GM20000 (cell line): ENCODE measurements at regions not wholly inside any gene's neighbourhood (a gene's known extent, or its start where the extent isn't known, plus 50 kb on each side); places are given as distances from the start of the nearest gene placed in this dataset.
"Not testable (repeated sequence)": the region's sequence is repeated elsewhere in the genome, so short reads cannot be mapped to it uniquely, and the experiment has no call there.

Source experiments
- DNase-seq: peaks from one replicate; pipeline ENCODE4 v3.0.0; 2012; ENCODE audit warnings: low spot score
- TF ChIP-seq, protein P1 (sequence below): IDR thresholded peaks from 2 replicates; pipeline ENCODE4 v1.5.1; 2012; ENCODE audit warnings: mild to moderate bottlenecking, control low read depth; ENCODE audit errors: extremely low read depth, missing control alignments

DNA sequence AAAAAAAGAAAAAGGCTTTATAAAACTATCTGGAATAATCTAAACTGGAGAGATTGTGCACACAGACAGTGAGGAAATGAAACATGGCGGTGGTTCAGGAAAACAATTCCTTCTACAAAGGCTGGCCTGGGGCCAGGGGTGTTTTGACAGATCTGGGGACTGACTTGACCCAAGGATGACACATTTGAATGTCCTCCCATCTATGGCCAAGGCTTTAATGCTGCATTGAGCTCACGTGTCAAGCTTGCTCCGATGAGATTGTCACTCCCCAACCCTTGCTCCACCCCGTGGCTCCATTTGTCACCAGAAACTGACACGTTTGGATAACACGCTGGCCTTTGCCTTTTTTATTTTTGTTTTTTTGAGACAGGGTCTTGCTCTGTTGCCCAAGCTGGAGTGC is 156.1 kb downstream of the ZFP64 start:
- DNase-seq, result no peak
- TF ChIP-seq, protein P1, sequence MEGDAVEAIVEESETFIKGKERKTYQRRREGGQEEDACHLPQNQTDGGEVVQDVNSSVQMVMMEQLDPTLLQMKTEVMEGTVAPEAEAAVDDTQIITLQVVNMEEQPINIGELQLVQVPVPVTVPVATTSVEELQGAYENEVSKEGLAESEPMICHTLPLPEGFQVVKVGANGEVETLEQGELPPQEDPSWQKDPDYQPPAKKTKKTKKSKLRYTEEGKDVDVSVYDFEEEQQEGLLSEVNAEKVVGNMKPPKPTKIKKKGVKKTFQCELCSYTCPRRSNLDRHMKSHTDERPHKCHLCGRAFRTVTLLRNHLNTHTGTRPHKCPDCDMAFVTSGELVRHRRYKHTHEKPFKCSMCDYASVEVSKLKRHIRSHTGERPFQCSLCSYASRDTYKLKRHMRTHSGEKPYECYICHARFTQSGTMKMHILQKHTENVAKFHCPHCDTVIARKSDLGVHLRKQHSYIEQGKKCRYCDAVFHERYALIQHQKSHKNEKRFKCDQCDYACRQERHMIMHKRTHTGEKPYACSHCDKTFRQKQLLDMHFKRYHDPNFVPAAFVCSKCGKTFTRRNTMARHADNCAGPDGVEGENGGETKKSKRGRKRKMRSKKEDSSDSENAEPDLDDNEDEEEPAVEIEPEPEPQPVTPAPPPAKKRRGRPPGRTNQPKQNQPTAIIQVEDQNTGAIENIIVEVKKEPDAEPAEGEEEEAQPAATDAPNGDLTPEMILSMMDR, result no peak

DNA sequence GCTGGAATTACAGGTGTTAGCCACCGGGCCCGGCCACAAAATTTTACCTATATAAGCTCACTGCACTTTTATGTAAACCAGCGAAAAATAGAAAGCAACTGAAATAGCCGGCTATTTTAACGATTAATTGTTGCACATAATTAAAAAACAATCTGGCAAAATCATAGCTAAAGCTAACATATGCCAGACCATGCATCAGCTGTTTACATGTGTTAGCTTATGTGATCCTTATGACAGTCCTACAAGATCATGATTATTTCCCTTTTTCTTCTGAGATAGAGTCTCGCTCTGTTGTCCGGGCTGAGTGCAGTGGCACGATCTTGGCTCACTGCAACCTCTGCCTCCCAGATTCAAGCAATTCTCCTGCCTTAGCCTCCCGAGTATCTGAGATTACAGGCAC is 157.0 kb downstream of the ZFP64 start:
- DNase-seq, result no peak
- TF ChIP-seq, protein P1, result no peak

DNA sequence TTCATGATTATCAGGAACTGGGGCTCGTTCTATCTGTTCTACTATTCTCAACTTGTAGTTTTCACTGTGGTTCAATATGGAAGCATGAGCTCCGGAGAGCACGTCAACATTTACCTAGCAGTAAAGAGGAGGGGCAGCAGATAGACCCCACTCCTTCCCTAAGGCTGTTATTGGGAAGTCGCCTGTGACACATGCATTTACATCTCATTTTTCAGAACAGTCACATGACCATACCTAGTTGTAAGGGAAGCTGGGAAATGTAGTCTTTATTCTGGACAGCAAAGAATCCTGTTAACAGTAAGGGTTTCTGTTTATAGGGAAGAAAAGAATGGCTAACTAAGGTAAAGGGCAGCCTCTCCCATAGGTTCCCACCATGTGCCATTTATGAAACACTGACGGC is 158.3 kb downstream of the ZFP64 start:
- TF ChIP-seq, protein P1, result no peak
- DNase-seq, result no peak

DNA sequence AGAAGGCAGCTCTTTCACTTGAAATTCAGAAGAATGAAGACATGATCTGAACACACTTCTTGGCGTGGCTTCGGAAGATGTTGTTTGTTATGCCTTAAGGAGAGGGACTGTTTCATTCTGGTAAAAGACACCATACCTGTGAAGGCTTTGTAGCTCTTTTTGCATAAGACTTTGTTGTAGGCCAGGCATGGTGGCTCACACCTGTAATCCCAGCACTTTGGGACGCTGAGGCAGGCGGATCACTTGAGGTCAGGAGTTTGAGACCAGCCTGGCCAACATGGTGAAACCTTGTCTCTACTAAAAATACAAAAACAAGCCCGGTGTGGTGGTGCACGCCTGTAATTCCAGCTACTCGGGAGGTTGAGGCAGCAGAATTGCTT is 159.3 kb downstream of the ZFP64 start:
- not testable (repeated sequence) for DNase-seq

DNA sequence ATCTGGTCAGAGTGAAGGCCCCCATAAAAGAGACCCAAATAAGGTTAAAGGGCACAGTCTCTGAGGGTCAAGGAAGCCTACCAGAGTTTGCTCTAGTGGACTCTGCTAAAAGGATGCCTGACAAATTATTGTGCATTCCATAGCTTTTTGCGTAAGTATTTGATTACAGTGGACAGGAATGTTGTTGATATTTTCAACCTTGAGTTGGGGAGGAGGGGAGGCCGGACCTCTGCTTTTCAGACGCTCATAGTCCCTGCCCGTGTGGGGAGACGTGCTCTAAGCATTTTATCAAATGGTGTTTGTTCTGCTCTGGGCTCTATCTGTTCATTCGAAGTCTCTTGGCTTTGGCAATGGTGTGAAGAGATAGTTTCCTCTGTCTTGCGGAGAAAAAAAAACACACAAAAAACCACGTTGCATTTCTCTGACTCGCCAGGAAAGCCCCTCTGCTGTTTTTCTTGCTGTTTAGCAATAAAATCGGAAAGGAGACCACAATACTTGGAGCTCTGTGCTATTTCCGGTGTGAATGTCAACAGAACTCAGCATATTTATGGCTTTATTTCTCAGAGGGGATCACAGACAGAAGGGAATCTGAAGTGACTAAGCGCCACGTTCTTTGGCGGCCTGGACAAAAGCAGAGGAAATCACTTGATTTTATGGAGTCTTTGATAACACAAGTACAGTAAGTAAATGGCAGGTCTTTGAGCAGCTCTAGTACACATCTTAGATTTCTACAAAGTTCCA is 159.8 kb downstream of the ZFP64 start:
- DNase-seq, result no peak
- TF ChIP-seq, protein P1, result no peak

DNA sequence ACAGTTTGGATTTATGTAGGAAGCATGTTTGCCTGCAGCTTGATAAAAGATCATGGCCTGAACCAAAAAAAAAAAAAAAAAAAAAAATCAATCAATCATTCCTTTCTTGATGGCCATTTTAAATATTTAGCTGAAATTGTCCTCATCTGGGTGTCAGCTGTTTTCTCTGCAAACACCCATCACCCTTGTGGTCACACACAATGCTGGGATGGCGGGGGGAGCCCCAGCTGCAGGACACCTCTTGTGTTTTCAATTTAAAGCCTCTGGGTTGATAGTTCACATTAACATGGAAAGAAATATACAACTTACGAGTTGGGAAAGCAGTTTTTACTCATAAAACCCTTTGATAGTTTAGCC is 160.4 kb downstream of the ZFP64 start:
- TF ChIP-seq, protein P1, result no peak
- no peak for DNase-seq

DNA sequence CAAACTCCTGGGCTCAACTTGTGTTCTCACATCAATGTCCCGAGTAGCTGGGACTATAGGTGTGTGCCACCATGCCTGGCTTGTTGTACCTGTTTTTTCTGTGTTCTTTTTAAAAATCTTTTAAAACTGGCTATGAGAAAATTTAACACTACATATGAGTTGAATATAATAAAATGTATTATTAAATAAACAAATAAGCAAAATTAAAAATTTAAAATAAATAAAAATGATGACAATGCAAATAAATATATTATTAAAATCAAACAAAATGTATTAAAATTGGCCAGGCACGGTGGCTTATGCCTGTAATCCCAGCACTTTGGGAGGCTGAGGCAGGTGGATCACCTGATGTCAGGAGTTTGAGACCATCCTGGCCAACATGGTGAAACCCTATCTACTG is 162.4 kb downstream of the ZFP64 start:
- DNase-seq, result not testable (repeated sequence)

DNA sequence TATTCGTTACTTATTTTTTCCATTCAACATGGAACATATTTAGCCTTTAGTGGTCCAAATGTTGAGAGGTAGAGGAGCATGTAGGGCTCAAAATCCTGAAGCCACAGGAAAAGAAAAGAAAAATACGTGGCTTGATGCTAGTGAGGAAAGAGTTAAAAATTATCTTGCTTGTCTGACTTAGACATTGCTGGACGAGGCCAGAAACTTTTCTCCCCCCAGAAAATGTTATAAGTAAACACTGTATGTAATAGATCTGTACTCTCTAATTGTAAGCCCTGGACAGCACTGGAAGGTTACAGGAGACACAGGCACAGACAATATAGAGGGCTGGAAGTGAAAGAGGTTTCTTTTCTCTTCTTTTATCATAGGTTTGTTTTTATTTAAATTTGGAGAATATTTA is 165.6 kb downstream of the ZFP64 start:
- TF ChIP-seq, protein P1, result no peak
- no peak for DNase-seq

DNA sequence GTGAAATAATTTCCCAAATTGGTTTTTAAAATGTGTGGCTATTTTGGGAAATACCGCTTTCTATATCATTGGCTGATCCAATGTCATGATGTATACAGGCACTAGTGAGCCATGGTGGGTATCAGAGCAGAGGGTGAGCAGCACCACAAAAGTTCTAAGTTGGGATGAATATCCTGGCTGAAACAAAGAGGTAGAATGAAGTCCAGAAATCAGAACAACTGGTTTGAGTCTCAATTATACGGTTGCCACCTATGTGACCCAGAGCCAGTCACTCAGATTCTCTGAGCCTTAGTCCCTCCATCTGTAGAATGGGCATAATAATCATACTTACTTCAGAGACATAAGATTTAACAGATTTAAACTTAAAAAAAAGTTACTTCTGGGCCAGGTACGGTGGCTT is 172.3 kb downstream of the ZFP64 start:
- TF ChIP-seq, protein P1, result no peak
- no peak for DNase-seq
